ENCODE measurements at regions not wholly inside any gene's neighbourhood (a gene's known extent, or its start where the extent isn't known, plus 50 kb on each side); places are given as distances from the start of the nearest gene placed in this dataset.

DNA sequence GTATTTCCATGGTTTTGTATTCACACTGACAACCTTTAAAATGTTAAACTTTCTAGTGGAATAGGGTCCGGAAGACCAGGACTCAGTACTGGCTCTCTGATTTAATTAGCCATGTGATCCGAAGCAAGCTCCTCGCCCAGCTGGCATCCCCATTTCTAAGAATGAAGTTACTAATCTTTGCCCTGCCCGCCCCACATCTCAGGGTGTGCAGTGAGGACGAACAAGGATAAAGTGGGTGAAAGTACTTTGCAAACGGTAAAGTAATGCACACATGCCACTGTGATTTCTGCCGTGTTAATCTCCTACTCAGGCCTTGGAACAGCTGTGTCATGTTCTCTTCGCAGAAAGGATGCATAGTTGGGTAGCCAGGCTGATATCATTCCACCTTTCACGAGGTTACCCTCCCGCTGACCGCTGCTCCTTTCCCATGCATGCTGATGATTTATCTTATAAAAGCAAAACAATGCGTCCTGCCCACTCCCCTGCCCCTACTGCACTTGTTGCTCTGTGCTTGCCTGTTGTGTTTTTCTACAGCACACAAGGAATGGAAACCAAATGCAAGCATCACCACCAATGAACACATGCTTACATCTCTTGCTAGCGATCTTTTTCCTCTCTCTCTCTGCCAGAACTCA, 539.0 kb downstream of the EFNB2 start:
- TF ChIP-seq, protein P1, sequence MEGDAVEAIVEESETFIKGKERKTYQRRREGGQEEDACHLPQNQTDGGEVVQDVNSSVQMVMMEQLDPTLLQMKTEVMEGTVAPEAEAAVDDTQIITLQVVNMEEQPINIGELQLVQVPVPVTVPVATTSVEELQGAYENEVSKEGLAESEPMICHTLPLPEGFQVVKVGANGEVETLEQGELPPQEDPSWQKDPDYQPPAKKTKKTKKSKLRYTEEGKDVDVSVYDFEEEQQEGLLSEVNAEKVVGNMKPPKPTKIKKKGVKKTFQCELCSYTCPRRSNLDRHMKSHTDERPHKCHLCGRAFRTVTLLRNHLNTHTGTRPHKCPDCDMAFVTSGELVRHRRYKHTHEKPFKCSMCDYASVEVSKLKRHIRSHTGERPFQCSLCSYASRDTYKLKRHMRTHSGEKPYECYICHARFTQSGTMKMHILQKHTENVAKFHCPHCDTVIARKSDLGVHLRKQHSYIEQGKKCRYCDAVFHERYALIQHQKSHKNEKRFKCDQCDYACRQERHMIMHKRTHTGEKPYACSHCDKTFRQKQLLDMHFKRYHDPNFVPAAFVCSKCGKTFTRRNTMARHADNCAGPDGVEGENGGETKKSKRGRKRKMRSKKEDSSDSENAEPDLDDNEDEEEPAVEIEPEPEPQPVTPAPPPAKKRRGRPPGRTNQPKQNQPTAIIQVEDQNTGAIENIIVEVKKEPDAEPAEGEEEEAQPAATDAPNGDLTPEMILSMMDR (IDR thresholded peaks at IDR 0.05) = no peak
- TF ChIP-seq POLR2A (IDR thresholded peaks at IDR 0.05; ENCODE audit: low read depth) = no peak
- TF ChIP-seq POLR2AphosphoS5 (IDR thresholded peaks at IDR 0.05) = no peak
- TF ChIP-seq EP300 (IDR thresholded peaks at IDR 0.05) = no peak

All from esophagus muscularis mucosa (tissue), 4 donors.